ENCODE measurements at regions not wholly inside any gene's neighbourhood (a gene's known extent, or its start where the extent isn't known, plus 50 kb on each side); places are given as distances from the start of the nearest gene placed in this dataset.

DNA sequence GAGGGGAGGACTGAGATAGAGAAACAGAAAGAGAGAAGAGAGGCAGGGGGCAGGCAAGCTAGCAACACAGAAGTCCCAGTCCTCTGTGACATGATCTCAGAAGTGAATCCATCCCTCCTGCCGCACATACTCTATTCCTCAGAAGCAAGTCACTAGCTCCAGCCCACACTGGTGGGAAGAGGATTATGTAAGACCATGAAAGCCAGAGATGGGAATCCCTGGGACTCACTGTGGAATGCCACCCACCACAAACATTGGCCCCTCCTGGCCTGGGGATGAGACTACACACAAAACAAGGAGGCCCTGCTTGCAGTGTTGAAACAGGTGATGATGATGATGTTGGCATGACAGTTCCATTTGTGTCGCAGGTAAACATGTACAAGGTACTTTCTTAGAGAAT is 419.9 kb downstream of the IRS2 start:
- H3K27ac ChIP-seq (ENCODE audit: low read depth in 1 of 2, low read length in 2 of 2): no peak overlapping the region
- H3K36me3 ChIP-seq (replicated peaks in 1 of 2; ENCODE audit: control insufficient read depth in 1 of 2, insufficient read depth in 2 of 2, low read length in 2 of 2): no peaks in the 10 kb centered on the region
- WGBS (ENCODE audit: insufficient coverage): no CpG with 5 or more reads among the region's 2 CpGs
- no peaks in the 10 kb centered on the region for H3K27me3 ChIP-seq (ENCODE audit: control insufficient read depth in 2 of 2, insufficient read depth in 2 of 2, low read length in 2 of 2)
- no peak overlapping the region for H3K27ac Mint-ChIP-seq
- H2AFZ ChIP-seq (ENCODE audit: insufficient read depth, low read depth, low read length, poor library complexity, severe bottlenecking): no peak overlapping the region
- no peaks in the 10 kb centered on the region for H3K79me2 ChIP-seq (ENCODE audit: insufficient read depth, low read length)
- intact Hi-C loops (cut with micrococcal nuclease): no loop called here
- peaks cover 6 to 8% of the 10 kb centered on the region in 2 donors for H3K4me1 ChIP-seq (ENCODE audit: control insufficient read depth in 1 of 2, insufficient read depth in 2 of 2, low read length in 2 of 2)
- H3K36me3 Mint-ChIP-seq: peaks cover 0 to 3% of the 10 kb centered on the region in 2 donors
- H3K4me1 Mint-ChIP-seq: peaks cover 13% of the 10 kb centered on the region
- no peak overlapping the region for H3K9ac ChIP-seq (ENCODE audit: insufficient read depth, low read length, poor library complexity, severe bottlenecking)
- H3K9me3 ChIP-seq (replicated peaks in 1 of 2; ENCODE audit: control insufficient read depth in 1 of 2, insufficient read depth in 1 of 2, low read length in 2 of 2): peaks cover 6 to 7% of the 10 kb centered on the region in 2 donors
- TF ChIP-seq, protein P1, sequence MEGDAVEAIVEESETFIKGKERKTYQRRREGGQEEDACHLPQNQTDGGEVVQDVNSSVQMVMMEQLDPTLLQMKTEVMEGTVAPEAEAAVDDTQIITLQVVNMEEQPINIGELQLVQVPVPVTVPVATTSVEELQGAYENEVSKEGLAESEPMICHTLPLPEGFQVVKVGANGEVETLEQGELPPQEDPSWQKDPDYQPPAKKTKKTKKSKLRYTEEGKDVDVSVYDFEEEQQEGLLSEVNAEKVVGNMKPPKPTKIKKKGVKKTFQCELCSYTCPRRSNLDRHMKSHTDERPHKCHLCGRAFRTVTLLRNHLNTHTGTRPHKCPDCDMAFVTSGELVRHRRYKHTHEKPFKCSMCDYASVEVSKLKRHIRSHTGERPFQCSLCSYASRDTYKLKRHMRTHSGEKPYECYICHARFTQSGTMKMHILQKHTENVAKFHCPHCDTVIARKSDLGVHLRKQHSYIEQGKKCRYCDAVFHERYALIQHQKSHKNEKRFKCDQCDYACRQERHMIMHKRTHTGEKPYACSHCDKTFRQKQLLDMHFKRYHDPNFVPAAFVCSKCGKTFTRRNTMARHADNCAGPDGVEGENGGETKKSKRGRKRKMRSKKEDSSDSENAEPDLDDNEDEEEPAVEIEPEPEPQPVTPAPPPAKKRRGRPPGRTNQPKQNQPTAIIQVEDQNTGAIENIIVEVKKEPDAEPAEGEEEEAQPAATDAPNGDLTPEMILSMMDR (IDR thresholded peaks at IDR 0.05): no peak
- no peak overlapping the region for H3K4me3 Mint-ChIP-seq
- no peaks in the 10 kb centered on the region for H4K20me1 ChIP-seq (ENCODE audit: insufficient read depth, low read length)
- H3K9me3 Mint-ChIP-seq: peaks cover 0 to 9% (median 8%) of the 10 kb centered on the region in 7 donors
- peaks cover 3% of the 10 kb centered on the region in 3 donors for H3K27me3 Mint-ChIP-seq (ENCODE audit: low read depth in 3 of 3)
- no peak overlapping the region for H3K4me2 ChIP-seq (replicated peaks; ENCODE audit: extremely low read depth, low read length, poor library complexity, severe bottlenecking)
- no peak overlapping the region for H3K4me3 ChIP-seq (replicated peaks in 1 of 3; ENCODE audit: low read depth in 2 of 3, low read length in 3 of 3)
- DNase-seq: no peak

DNA sequence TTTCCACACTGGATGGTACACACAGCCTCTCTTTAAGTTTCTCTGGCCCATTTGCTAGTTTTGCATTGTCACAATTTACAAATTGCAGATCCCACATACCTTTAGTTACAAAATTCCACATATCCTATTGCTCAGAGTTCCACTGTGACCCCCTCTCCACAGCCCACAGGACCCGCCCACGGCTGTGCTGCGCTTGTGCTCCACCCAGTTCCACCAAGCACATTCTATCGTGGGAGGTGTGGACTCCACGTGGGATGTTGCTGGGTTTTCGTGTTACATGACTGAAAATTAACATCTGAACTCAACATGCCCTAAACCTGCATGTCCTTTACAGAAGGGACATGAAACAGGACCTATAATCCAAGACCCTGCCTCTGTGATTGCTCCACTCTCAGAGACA is 423.0 kb downstream of the IRS2 start:
- peaks cover 25% of the 10 kb centered on the region for H3K4me1 Mint-ChIP-seq
- H3K36me3 Mint-ChIP-seq: peaks cover 0 to 3% of the 10 kb centered on the region in 2 donors
- no peak overlapping the region for H3K9ac ChIP-seq (ENCODE audit: insufficient read depth, low read length, poor library complexity, severe bottlenecking)
- no peaks in the 10 kb centered on the region for H3K36me3 ChIP-seq (replicated peaks in 1 of 2; ENCODE audit: control insufficient read depth in 1 of 2, insufficient read depth in 2 of 2, low read length in 2 of 2)
- DNase-seq: no peak
- no peak overlapping the region for H3K27ac Mint-ChIP-seq
- no peaks in the 10 kb centered on the region for H3K79me2 ChIP-seq (ENCODE audit: insufficient read depth, low read length)
- WGBS (ENCODE audit: insufficient coverage): 80% methylated on average over 4 of the region's 6 CpGs
- no peak overlapping the region for H3K27ac ChIP-seq (ENCODE audit: low read depth in 1 of 2, low read length in 2 of 2)
- H3K4me3 ChIP-seq (replicated peaks in 1 of 3; ENCODE audit: low read depth in 2 of 3, low read length in 3 of 3): no peak overlapping the region
- TF ChIP-seq, protein P1 (IDR thresholded peaks at IDR 0.05): no peak
- intact Hi-C loops (cut with micrococcal nuclease): no loop called here
- peaks cover 0 to 11% (median 7%) of the 10 kb centered on the region in 7 donors for H3K9me3 Mint-ChIP-seq
- H2AFZ ChIP-seq (ENCODE audit: insufficient read depth, low read depth, low read length, poor library complexity, severe bottlenecking): no peak overlapping the region
- H3K27me3 ChIP-seq (ENCODE audit: control insufficient read depth in 2 of 2, insufficient read depth in 2 of 2, low read length in 2 of 2): no peaks in the 10 kb centered on the region
- no peak overlapping the region for H3K4me2 ChIP-seq (replicated peaks; ENCODE audit: extremely low read depth, low read length, poor library complexity, severe bottlenecking)
- peaks cover 6 to 7% of the 10 kb centered on the region in 2 donors for H3K9me3 ChIP-seq (replicated peaks in 1 of 2; ENCODE audit: control insufficient read depth in 1 of 2, insufficient read depth in 1 of 2, low read length in 2 of 2)
- no peaks in the 10 kb centered on the region for H4K20me1 ChIP-seq (ENCODE audit: insufficient read depth, low read length)
- peaks cover 2 to 3% (median 3%) of the 10 kb centered on the region in 3 donors for H3K27me3 Mint-ChIP-seq (ENCODE audit: low read depth in 3 of 3)
- no peak overlapping the region for H3K4me3 Mint-ChIP-seq
- H3K4me1 ChIP-seq (ENCODE audit: control insufficient read depth in 1 of 2, insufficient read depth in 2 of 2, low read length in 2 of 2): peaks cover 13 to 15% of the 10 kb centered on the region in 2 donors

Measured in CD14-positive monocyte (primary cell).